ENCODE measurements at regions not wholly inside any gene's neighbourhood (a gene's known extent, or its start where the extent isn't known, plus 50 kb on each side); places are given as distances from the start of the nearest gene placed in this dataset.

DNA sequence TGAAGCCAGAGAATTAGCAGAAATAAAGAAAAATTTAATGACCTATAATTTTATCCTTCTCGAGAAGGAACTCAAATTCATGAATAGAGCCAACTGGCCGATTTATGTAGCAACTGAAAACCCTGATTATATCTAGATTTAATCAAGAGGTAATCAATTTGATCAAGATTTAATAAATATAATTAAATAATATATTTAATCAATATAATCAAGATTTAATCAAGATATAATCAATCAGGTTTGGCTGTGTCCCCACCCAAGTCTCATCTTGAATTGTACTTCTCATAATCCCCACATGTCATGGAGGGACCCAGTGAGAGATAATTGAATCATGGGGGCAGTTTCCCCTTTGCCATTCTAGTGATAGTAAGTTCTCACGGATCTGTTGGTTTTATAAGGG lies 181.2 kb upstream of the CDIN1 start:
- CTCF ChIA-PET: no interaction called here
- in situ Hi-C loops (cut with MboI; ENCODE audit: low sequenced_read_pairs): no loop called here
- WGBS, 2 experiments (ENCODE audit: extremely low coverage in 2 of 2, insufficient read length in 1 of 2): no CpG with 5 or more reads among the region's 3 CpGs

More for the DNA sequence above, 181.2 kb upstream of the CDIN1 start:
- DNase-seq (no peak), ATAC-seq (ENCODE audit: low read depth) (no peak)
- intact Hi-C loops (cut with micrococcal nuclease) (no loop called here), dilution Hi-C loops (cut with HindIII; ENCODE audit: low sequenced_read_pairs, unreplicated experiment) (no loop called here)
- no peak overlapping the region for H3K23ac ChIP-seq (ENCODE audit: low read depth, low read length)
- POLR2A ChIA-PET (ENCODE audit: unreplicated experiment): no interaction called here
- no peaks in the 10 kb centered on the region for H3K27me3 ChIP-seq (ENCODE audit: control insufficient read depth, insufficient read depth, low read length)
- H3K9me3 ChIP-seq (ENCODE audit: control insufficient read depth, insufficient read depth, low read length): no peaks in the 10 kb centered on the region
- no peak overlapping the region for H3K4me3 ChIP-seq (ENCODE audit: insufficient read depth, low read depth, low read length)
- H3K79me1 ChIP-seq (ENCODE audit: low read depth in 1 of 2, low read length in 2 of 2): no peaks in the 10 kb centered on the region
- H3K9ac ChIP-seq (ENCODE audit: low read depth, low read length): no peak overlapping the region
- no peaks in the 10 kb centered on the region for H3K9me1 ChIP-seq (ENCODE audit: insufficient read depth, low read length)
- no peak overlapping the region for H3K56ac ChIP-seq (ENCODE audit: extremely low read depth, insufficient read depth, low read length)
- H2AFZ ChIP-seq (replicated peaks; ENCODE audit: low read length, poor library complexity): no peak overlapping the region
- no peak overlapping the region for H3K27ac ChIP-seq (ENCODE audit: insufficient read depth, low read length)
- no peak overlapping the region for H2AK5ac ChIP-seq (ENCODE audit: low read depth, low read length)
- no peak overlapping the region for H2BK20ac ChIP-seq (ENCODE audit: low read depth, low read length)
- no peak overlapping the region for H2AK9ac ChIP-seq (replicated peaks; ENCODE audit: low read depth, low read length, poor library complexity)
- no peak overlapping the region for H3K4me2 ChIP-seq (ENCODE audit: low read depth, low read length)
- no peak overlapping the region for H2BK5ac ChIP-seq (ENCODE audit: low read depth, low read length, poor library complexity, severe bottlenecking)
- H3K36me3 ChIP-seq (ENCODE audit: control insufficient read depth, insufficient read depth, low read length): no peaks in the 10 kb centered on the region
- no peak overlapping the region for H4K91ac ChIP-seq (ENCODE audit: insufficient read depth, low read depth, low read length)
- no TSS peak for BruUV-seq (replicated peaks)
- H3K18ac ChIP-seq (ENCODE audit: low read depth, low read length): no peak overlapping the region
- no peaks in the 10 kb centered on the region for H3K4me1 ChIP-seq (ENCODE audit: control insufficient read depth, insufficient read depth, low read length)
- no peaks in the 10 kb centered on the region for H4K20me1 ChIP-seq (ENCODE audit: insufficient read depth, low read length)
- H3K14ac ChIP-seq (replicated peaks; ENCODE audit: low read depth, low read length): no peak overlapping the region
- TF ChIP-seq MXI1 (IDR thresholded peaks at IDR 0.05; ENCODE audit: borderline replicate concordance, low read depth, low read length) (no peak), RFX5 (IDR thresholded peaks at IDR 0.05; ENCODE audit: low read depth, low read length) (no peak), POLR2A (IDR thresholded peaks at IDR 0.05; ENCODE audit: low read depth, low read length) (no peak), USF2 (IDR thresholded peaks at IDR 0.05; ENCODE audit: low read depth, low read length) (no peak), BHLHE40 (IDR thresholded peaks at IDR 0.05; ENCODE audit: low read depth, low read length) (no peak), CEBPB (IDR thresholded peaks at IDR 0.05; ENCODE audit: low read depth, low read length) (no peak), FOS (IDR thresholded peaks at IDR 0.05; ENCODE audit: low read depth, low read length) (no peak), CHD1 (IDR thresholded peaks at IDR 0.05; ENCODE audit: low read depth, low read length) (no peak), MAZ (IDR thresholded peaks at IDR 0.05; ENCODE audit: borderline replicate concordance, low read depth, low read length) (no peak), SMC3 (IDR thresholded peaks at IDR 0.05; ENCODE audit: low read depth, low read length) (no peak), MAFK (IDR thresholded peaks at IDR 0.05; ENCODE audit: low read depth, low read length) (no peak), NFE2L2 (IDR thresholded peaks at IDR 0.05; ENCODE audit: low read depth, low read length) (no peak)
- TF ChIP-seq, protein P1, sequence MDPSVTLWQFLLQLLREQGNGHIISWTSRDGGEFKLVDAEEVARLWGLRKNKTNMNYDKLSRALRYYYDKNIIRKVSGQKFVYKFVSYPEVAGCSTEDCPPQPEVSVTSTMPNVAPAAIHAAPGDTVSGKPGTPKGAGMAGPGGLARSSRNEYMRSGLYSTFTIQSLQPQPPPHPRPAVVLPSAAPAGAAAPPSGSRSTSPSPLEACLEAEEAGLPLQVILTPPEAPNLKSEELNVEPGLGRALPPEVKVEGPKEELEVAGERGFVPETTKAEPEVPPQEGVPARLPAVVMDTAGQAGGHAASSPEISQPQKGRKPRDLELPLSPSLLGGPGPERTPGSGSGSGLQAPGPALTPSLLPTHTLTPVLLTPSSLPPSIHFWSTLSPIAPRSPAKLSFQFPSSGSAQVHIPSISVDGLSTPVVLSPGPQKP (IDR thresholded peaks at IDR 0.05; ENCODE audit: borderline replicate concordance, low read depth, low read length): no peak
- H2BK15ac ChIP-seq (ENCODE audit: low read depth, low read length): no peak overlapping the region
- H2BK120ac ChIP-seq (ENCODE audit: low read depth, low read length): no peak overlapping the region
- H4K5ac ChIP-seq (ENCODE audit: low read depth, low read length): no peak overlapping the region
- H3K4ac ChIP-seq (ENCODE audit: low read depth, low read length): no peak overlapping the region
- no peak overlapping the region for H4K8ac ChIP-seq (ENCODE audit: low read depth in 2 of 2, low read length in 2 of 2)

All from IMR-90 (cell line).